NCI-H2196 (cell line): ENCODE measurements at regions not wholly inside any gene's neighbourhood (a gene's known extent, or its start where the extent isn't known, plus 50 kb on each side); places are given as distances from the start of the nearest gene placed in this dataset.

Experiments used
- DNase-seq: peaks from one replicate; lab custom pipeline; 2025; ENCODE audit not compliant: unreplicated experiment; lab: John Stamatoyannopoulos, UW

- no peak for DNase-seq
These were observed 63.2 kb upstream of the GSE1 start for GRCh38 chr16:85549766-85550421.

DNA sequence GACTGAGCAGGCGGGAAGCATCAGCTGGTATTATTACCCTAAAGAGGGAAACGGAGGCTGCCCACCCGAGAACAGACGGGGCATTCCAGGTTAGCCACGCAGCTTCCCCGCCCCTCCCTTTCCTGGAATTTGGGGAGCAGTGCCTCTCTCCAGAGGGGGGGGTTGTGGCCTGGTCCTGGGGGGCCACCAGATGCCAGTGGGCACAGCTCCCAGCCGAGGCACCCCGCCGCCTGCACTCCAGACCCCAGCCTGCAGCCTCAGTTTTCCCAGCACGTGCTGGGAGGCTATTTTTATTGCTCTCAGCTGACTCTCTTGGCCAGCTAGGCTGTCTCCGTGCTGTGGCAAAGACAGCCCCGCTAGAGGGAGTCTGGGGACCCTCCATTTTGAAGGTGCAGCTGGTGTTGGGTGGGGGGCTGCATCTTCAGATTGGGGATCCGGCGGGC, 62.7 kb upstream of the GSE1 start:
- no peak for DNase-seq

DNA sequence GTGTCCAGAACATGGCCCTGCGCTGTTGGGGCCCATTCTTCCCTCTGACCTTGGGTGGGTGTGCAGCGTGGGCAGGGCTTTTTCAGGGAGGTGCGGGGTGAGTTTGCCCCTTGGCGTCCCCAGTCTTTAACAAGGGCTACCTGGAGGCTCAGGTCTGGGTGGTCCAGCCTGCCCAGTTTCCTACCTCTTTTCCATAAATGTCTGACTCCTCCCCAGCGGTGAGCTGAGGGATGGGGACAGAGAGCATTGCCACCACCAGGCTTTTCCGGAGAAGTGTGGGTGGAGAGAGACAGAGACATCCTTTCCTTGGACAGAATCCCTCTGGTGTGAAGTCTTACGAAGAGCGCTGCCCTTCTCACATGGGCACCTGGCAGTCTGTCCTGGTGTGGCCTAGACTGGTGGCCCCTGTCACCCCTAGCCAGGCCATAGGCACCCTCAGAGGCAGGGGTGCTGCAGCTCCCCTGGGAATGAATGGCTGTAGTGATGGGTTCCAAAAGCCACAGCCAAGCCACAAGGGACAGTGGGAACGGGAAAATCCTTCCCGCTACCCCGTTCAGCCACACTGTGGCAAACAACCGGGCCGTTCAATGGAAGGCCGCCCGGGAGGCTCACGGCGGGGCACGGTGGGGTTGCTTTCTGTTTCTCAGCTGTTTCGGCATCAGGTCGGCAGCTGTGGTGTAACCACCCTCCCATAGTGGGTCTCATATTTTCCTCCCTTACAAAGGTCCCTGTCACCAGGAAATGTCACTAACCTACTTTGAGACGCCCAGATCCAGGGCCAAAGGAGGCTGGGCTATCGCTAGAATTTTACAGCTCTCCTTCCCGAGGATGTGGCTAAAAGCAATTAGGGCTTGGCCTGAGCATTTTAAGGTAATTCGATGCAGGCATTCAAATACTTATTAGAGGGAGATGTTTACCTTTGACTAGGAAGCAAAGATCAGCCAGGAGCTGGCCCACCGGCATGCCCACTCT, 61.9 kb upstream of the GSE1 start:
- DNase-seq = peak; percentile 5

GRCh38 chr16:85552980-85553435, 60.1 kb upstream of the GSE1 start:
- no peak for DNase-seq

DNA sequence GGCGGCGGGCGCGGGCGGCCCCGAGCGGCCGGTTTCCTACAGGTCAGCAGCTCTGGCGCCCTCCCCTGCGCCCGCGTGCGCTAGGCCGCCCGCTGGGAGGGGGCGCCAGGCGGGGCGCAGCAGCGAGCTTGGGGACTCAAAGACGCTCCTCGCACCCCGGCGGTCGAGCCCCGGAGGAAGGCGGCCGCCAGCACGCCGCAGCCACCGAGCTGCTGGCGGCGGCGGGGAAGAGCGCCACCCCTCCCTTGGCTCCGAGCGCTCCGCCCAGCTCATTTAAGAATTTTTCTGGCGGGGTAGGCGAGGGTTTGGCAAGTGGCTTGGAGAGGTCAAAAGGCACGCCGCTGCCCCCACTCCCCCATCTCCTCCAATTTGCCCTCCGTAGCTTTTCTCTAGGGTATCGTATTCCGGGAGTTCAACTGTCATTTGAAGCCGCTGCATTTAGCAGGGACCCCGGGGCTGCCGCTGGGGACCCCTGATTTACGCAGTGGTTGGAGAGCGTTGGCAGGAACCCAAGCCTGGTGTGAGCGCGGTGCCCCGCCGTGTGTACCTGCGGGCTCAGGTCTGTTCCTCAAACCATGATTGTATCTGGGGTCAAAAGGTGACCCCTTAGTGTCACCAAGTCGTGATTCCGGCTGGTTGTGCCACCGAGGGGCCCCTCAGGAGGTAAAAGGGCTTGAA, 59.5 kb upstream of the GSE1 start:
- DNase-seq = peak; percentile 80

GRCh38 chr16:85554114-85554888, 58.8 kb upstream of the GSE1 start:
- peak; percentile 48 for DNase-seq

DNA sequence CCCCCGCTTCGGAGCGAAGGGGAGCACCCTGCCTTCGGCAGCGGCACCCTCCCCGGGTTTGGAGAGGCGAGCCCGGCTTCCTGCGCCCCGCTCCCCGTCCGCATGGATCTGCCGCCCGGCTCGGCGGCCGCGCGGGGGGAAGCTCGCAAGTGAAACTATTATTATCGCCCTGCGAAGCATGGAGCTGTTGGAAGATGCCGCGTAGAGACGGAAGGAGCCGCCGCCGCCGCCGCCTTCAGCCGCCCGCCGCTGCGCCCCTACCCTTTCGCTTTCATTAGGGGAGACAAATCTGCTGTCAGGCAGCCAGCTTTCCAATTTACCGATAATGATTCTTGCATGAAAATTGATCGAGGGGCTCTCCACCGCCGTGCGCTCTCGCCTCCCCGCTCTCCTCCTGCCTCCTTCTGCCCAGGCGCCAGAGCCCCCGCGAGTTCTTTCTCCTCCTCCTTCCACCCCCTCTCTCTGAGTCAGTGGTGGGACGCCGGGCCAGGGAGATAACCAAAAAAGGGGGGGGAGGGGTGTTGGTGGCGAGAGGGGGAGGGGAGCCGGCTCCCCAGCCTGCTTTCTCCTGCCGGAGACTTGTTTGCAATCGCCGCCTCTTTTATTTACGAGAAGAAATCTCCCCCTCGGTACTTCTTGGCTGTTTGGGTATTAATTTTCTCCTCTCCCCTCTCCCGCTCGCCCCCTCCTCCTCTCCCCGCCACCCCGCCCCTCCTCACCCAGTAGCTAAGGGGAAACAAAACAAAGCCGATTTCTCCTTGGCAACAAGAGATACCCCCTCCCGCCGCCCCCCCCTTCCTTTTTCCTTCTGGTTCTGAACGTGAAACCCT, 58.0 kb upstream of the GSE1 start:
- peak; percentile 49 for DNase-seq

GRCh38 chr16:85555719-85556455, 57.2 kb upstream of the GSE1 start:
- no peak for DNase-seq

GRCh38 chr16:85556456-85557082, 56.6 kb upstream of the GSE1 start:
- DNase-seq = peak; percentile 5

DNA sequence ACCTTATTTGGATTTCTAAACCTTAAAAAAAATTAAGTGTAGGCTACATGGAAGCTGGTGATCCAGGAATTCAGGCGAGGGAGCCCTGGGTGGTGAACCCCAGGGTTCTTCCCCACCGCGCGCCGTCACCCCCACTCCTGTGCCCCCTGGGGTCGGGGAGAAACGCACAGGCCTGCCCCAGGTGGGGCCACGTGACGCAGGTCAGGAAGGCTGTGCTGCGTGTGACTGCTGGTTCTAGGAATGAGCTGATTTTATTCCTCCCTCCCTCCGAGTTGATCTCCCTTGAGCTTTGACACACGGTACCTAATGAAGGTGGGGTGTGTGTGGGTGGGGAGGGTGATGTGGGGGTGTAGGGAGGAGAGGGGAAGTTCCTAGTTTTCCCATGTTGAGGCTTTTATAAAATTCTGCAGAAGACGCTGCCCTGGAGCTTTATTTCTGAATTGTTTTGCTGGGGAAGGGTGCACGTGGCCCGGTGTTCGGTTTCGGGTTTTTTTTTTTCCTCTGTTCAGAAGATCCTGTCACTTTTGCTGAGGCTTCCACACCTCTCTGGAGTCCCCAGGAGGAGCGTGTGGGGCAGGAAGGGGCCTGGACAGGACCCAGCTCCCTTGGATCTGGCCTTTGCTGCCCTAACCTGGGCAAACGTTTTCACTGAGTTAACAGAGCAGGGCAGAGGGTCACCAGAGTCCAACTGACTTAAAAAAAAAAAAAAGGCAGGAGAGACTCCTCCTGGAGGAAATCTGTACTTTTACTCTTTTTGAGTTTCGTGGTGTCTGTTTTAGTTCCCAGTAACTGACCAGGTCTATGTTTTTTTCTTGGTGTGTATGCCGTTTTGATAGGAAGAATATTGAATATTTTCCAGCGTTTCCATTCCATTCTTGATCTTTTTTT, 55.8 kb upstream of the GSE1 start:
- no peak for DNase-seq

GRCh38 chr16:85557971-85558657, 55.0 kb upstream of the GSE1 start:
- DNase-seq = peak; percentile 58

- no peak for DNase-seq
These were observed 52.2 kb upstream of the GSE1 start for GRCh38 chr16:85560932-85561247.

DNA sequence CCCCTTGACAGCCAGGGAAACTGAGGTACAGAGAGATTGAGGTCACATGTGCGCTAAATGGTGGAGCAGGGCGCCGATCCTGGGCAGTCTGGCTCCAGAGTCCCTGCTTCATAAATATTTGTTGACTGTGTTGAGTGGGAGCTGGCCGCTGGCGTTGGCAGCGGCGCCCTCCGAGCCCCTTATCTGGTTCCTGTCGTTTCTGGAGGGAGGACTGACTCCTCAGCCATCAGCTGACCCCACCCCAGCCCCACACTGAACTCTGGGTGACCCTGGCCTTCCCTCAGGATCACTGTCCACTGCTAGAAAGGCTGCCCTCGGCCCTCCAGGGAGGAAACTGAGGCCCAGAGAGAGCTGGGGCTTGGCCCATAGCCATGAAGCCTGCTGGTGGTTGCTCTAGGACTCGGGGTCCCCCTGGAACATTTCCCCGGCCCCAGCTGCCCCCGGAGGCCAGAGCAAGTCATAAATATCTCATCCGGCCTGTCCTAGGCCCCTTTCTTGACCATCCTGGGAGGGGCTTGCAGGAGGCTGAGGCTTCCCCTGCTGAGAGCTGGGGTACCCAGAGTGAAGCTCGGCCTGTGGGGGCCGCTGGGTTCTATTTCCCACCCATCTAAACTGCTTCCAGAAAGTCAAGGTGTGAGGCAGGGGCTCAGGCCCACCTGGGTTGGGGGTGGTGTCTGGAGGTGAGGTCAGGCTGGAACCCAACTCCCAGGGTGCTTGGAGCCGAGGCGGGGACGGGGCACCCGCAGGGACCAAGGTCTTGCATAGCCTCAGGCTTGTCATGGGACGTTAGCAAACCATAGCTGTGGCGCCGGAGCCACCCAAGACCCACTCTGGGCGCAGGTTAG, 51.7 kb upstream of the GSE1 start:
- DNase-seq = no peak

GRCh38 chr16:85562093-85562786, 50.9 kb upstream of the GSE1 start:
- peak; percentile 5 for DNase-seq

DNA sequence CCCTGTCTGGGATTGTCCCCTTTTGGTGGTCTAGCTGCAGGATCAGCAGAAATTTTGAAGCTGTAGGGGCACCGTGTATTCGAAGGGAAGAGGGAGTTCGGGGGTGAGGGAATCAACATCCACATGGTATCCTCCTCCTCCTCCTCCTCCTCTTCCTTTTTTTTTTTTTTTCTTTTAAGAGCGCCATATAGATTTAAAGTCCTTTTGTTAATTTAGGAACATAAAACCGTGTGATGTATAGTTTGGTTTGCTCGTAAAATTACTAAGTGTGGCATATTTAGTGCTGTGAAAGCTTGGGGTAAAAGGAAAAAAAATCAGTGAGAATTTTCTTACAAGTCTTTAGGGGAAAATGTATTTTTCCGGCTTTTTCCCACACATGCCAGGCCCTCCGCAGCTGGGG, 50.1 kb upstream of the GSE1 start:
- no peak for DNase-seq
